GM12878 (cell line): ENCODE measurements at regions not wholly inside any gene's neighbourhood (a gene's known extent, or its start where the extent isn't known, plus 50 kb on each side); places are given as distances from the start of the nearest gene placed in this dataset.
A peak's percentile ranks its signal among the peaks of the same experiment; 100 is the strongest.

ENCODE experiments used
- FOS ChIP-seq: IDR thresholded peaks from 3 replicates; pipeline ENCODE4 v1.6.1; 2011; ENCODE audit warnings: borderline replicate concordance; ENCODE audit not compliant: insufficient read length; ENCODE audit errors: extremely low read depth
- HDGF ChIP-seq: fragments of 450-650 bp; IDR thresholded peaks from 2 replicates; pipeline ENCODE4 v1.6.1; 2016; ENCODE audit warnings: antibody characterized with exemption
- IKZF2 ChIP-seq, 2 experiments: fragments of 450-650 bp; IDR thresholded peaks; 2 replicates each; pipeline ENCODE4 v1.6.1; 2017; ENCODE audit warnings: mild to moderate bottlenecking in 2 of 2, moderate library complexity in 2 of 2
- JUND ChIP-seq: IDR thresholded peaks from 2 replicates; pipeline ENCODE4 v1.6.1; 2012; ENCODE audit warnings: low read depth, mild to moderate bottlenecking, low read length, improper control_type of control experiment, moderate library complexity
- KAT2A ChIP-seq: conservative IDR thresholded peaks from 2 replicates; pipeline ENCODE4 v1.6.1; 2011; ENCODE audit warnings: low read depth, low read length; ENCODE audit not compliant: control insufficient read depth
- MTA2 ChIP-seq: fragments of 450-650 bp; IDR thresholded peaks from 2 replicates; pipeline ENCODE4 v1.6.1; 2016; ENCODE audit warnings: low read depth, mild to moderate bottlenecking, moderate library complexity
- SPI1 ChIP-seq: IDR thresholded peaks from 2 replicates; pipeline ENCODE4 v1.6.1; 2011; ENCODE audit warnings: low read depth, mild to moderate bottlenecking, low read length, moderate library complexity, borderline replicate concordance; ENCODE audit not compliant: insufficient read depth
- SUZ12 ChIP-seq: fragments of 200-600 bp; sonication (generic); IDR thresholded peaks from one replicate; pipeline ENCODE4 v1.6.1; 2018; ENCODE audit warnings: antibody characterized with exemption, mild to moderate bottlenecking; ENCODE audit not compliant: unreplicated experiment
- TARDBP ChIP-seq: IDR thresholded peaks from 2 replicates; pipeline ENCODE4 v1.6.1; 2016; ENCODE audit warnings: borderline replicate concordance
- WRNIP1 ChIP-seq: IDR thresholded peaks from 2 replicates; pipeline ENCODE4 v1.6.1; 2011; ENCODE audit warnings: low read depth, low read length, improper control_type of control experiment, borderline replicate concordance
- TF ChIP-seq, protein P1 (sequence below): fragments of 150-350 bp; IDR thresholded peaks from 2 replicates; pipeline ENCODE4 v1.6.1; 2016; ENCODE audit warnings: low read depth, low read length
- TF ChIP-seq, protein P2 (sequence below): IDR thresholded peaks from 2 replicates; pipeline ENCODE4 v1.6.1; 2012; ENCODE audit warnings: low read depth, low read length, improper control_type of control experiment
- TF ChIP-seq, protein P3 (sequence below): fragments of 450-650 bp; IDR thresholded peaks from 2 replicates; pipeline ENCODE4 v1.6.1; 2017; ENCODE audit warnings: mild to moderate bottlenecking, moderate library complexity
- TF ChIP-seq, protein P4 (sequence below): fragments of 450-650 bp; IDR thresholded peaks from 2 replicates; pipeline ENCODE4 v1.6.1; 2018; ENCODE audit warnings: borderline replicate concordance, mild to moderate bottlenecking; ENCODE audit not compliant: partially characterized antibody

DNA sequence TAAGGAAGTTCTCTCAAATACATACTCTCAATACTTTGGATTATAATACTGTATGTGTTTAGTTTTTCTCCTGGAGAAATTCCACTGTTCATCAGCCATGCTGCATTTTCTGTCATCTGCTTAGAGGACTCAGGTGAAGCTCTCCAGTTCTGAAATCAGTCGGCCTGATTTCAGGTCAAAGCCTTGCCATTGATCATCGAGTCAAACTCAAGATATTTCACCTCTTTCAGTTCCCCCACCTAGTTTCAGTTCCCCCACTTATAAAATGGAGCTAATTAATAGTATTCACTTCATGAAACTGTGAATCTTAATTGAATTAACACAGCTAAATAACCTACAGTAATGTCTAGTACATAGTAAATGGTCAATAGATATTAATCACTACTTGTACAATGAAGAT lies 75.3 kb upstream of the L3MBTL4 start (continued):
- TF ChIP-seq, protein P1, sequence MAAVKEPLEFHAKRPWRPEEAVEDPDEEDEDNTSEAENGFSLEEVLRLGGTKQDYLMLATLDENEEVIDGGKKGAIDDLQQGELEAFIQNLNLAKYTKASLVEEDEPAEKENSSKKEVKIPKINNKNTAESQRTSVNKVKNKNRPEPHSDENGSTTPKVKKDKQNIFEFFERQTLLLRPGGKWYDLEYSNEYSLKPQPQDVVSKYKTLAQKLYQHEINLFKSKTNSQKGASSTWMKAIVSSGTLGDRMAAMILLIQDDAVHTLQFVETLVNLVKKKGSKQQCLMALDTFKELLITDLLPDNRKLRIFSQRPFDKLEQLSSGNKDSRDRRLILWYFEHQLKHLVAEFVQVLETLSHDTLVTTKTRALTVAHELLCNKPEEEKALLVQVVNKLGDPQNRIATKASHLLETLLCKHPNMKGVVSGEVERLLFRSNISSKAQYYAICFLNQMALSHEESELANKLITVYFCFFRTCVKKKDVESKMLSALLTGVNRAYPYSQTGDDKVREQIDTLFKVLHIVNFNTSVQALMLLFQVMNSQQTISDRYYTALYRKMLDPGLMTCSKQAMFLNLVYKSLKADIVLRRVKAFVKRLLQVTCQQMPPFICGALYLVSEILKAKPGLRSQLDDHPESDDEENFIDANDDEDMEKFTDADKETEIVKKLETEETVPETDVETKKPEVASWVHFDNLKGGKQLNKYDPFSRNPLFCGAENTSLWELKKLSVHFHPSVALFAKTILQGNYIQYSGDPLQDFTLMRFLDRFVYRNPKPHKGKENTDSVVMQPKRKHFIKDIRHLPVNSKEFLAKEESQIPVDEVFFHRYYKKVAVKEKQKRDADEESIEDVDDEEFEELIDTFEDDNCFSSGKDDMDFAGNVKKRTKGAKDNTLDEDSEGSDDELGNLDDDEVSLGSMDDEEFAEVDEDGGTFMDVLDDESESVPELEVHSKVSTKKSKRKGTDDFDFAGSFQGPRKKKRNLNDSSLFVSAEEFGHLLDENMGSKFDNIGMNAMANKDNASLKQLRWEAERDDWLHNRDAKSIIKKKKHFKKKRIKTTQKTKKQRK, result no peak
- TF ChIP-seq KAT2A (no peak), FOS (no peak), HDGF (no peak), MTA2 (0 out of 2 replicates have a peak, but pooled peaks have one; percentile 18), SPI1 (peak; percentile 61; the same call in 1 of the 2 replicates), SUZ12 (no peak), JUND (no peak), TARDBP (no peak), IKZF2 (IDR thresholded peaks at IDR 0.05) (no peak), WRNIP1 (no peak)
- TF ChIP-seq, protein P2, sequence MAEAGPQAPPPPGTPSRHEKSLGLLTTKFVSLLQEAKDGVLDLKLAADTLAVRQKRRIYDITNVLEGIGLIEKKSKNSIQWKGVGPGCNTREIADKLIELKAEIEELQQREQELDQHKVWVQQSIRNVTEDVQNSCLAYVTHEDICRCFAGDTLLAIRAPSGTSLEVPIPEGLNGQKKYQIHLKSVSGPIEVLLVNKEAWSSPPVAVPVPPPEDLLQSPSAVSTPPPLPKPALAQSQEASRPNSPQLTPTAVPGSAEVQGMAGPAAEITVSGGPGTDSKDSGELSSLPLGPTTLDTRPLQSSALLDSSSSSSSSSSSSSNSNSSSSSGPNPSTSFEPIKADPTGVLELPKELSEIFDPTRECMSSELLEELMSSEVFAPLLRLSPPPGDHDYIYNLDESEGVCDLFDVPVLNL, result no peak
- TF ChIP-seq, protein P3, sequence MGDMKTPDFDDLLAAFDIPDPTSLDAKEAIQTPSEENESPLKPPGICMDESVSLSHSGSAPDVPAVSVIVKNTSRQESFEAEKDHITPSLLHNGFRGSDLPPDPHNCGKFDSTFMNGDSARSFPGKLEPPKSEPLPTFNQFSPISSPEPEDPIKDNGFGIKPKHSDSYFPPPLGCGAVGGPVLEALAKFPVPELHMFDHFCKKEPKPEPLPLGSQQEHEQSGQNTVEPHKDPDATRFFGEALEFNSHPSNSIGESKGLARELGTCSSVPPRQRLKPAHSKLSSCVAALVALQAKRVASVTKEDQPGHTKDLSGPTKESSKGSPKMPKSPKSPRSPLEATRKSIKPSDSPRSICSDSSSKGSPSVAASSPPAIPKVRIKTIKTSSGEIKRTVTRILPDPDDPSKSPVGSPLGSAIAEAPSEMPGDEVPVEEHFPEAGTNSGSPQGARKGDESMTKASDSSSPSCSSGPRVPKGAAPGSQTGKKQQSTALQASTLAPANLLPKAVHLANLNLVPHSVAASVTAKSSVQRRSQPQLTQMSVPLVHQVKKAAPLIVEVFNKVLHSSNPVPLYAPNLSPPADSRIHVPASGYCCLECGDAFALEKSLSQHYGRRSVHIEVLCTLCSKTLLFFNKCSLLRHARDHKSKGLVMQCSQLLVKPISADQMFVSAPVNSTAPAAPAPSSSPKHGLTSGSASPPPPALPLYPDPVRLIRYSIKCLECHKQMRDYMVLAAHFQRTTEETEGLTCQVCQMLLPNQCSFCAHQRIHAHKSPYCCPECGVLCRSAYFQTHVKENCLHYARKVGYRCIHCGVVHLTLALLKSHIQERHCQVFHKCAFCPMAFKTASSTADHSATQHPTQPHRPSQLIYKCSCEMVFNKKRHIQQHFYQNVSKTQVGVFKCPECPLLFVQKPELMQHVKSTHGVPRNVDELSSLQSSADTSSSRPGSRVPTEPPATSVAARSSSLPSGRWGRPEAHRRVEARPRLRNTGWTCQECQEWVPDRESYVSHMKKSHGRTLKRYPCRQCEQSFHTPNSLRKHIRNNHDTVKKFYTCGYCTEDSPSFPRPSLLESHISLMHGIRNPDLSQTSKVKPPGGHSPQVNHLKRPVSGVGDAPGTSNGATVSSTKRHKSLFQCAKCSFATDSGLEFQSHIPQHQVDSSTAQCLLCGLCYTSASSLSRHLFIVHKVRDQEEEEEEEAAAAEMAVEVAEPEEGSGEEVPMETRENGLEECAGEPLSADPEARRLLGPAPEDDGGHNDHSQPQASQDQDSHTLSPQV, result no peak
- TF ChIP-seq, protein P4, sequence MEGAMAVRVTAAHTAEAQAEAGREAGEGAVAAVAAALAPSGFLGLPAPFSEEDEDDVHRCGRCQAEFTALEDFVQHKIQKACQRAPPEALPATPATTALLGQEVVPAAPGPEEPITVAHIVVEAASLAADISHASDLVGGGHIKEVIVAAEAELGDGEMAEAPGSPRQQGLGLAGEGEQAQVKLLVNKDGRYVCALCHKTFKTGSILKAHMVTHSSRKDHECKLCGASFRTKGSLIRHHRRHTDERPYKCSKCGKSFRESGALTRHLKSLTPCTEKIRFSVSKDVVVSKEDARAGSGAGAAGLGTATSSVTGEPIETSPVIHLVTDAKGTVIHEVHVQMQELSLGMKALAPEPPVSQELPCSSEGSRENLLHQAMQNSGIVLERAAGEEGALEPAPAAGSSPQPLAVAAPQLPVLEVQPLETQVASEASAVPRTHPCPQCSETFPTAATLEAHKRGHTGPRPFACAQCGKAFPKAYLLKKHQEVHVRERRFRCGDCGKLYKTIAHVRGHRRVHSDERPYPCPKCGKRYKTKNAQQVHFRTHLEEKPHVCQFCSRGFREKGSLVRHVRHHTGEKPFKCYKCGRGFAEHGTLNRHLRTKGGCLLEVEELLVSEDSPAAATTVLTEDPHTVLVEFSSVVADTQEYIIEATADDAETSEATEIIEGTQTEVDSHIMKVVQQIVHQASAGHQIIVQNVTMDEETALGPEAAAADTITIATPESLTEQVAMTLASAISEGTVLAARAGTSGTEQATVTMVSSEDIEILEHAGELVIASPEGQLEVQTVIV, result no peak
